ENCODE measurements at regions not wholly inside any gene's neighbourhood (a gene's known extent, or its start where the extent isn't known, plus 50 kb on each side); places are given as distances from the start of the nearest gene placed in this dataset.

- no peak for TF ChIP-seq EZH2phosphoT487 (IDR thresholded peaks at IDR 0.05; ENCODE audit: borderline replicate concordance, low read length)
- no peak for TF ChIP-seq CTCF (IDR thresholded peaks at IDR 0.05; ENCODE audit: low read depth, low read length, poor library complexity, severe bottlenecking)
- H3K9me2 ChIP-seq (replicated peaks; ENCODE audit: control insufficient read depth, low read length) = no peaks in the 10 kb centered on the region
- no peaks in the 10 kb centered on the region for H3K9me3 ChIP-seq (ENCODE audit: control insufficient read depth, insufficient read depth, low read length)
- no peaks in the 10 kb centered on the region for H3K27me3 ChIP-seq (ENCODE audit: control insufficient read depth, low read length)
- H3K36me3 ChIP-seq (ENCODE audit: control insufficient read depth, low read length) = no peaks in the 10 kb centered on the region
- no peaks in the 10 kb centered on the region for H3K79me2 ChIP-seq (ENCODE audit: control insufficient read depth, low read length)
- no peaks in the 10 kb centered on the region for H3K4me1 ChIP-seq (ENCODE audit: control insufficient read depth, low read length)
- H4K20me1 ChIP-seq (ENCODE audit: control insufficient read depth, insufficient read depth, low read depth, low read length) = no peaks in the 10 kb centered on the region
- H3F3A ChIP-seq (ENCODE audit: control insufficient read depth, insufficient read depth) = no peaks in the 10 kb centered on the region
- H3K4me2 ChIP-seq (ENCODE audit: low read length) = no peak overlapping the region
- no peak overlapping the region for H3K4me3 ChIP-seq (ENCODE audit: low read length)
- no peak overlapping the region for H3K27ac ChIP-seq (ENCODE audit: low read depth, low read length)
Measured at GRCh38 chr2:215537611-215538010, 101.7 kb upstream of the FN1 start.

GRCh38 chr2:215536510-215536909, 100.6 kb upstream of the FN1 start:
- Histone ChIP-seq H3K4me2 (ENCODE audit: low read length) (no peak overlapping the region), H3K79me2 (ENCODE audit: control insufficient read depth, low read length) (no peaks in the 10 kb centered on the region), H3K27me3 (ENCODE audit: control insufficient read depth, low read length) (no peaks in the 10 kb centered on the region), H3K9me3 (ENCODE audit: control insufficient read depth, insufficient read depth, low read length) (no peaks in the 10 kb centered on the region), H3K4me3 (ENCODE audit: low read length) (no peak overlapping the region), H3K36me3 (ENCODE audit: control insufficient read depth, low read length) (no peaks in the 10 kb centered on the region), H3F3A (ENCODE audit: control insufficient read depth, insufficient read depth) (no peaks in the 10 kb centered on the region), H4K20me1 (ENCODE audit: control insufficient read depth, insufficient read depth, low read depth, low read length) (no peaks in the 10 kb centered on the region), H3K4me1 (ENCODE audit: control insufficient read depth, low read length) (no peaks in the 10 kb centered on the region), H3K27ac (ENCODE audit: low read depth, low read length) (no peak overlapping the region), H3K9me2 (replicated peaks; ENCODE audit: control insufficient read depth, low read length) (no peaks in the 10 kb centered on the region)
- TF ChIP-seq EZH2phosphoT487 (IDR thresholded peaks at IDR 0.05; ENCODE audit: borderline replicate concordance, low read length) (no peak), CTCF (IDR thresholded peaks at IDR 0.05; ENCODE audit: low read depth, low read length, poor library complexity, severe bottlenecking) (no peak)

GRCh38 chr2:215535741-215536140, 99.9 kb upstream of the FN1 start:
- Histone ChIP-seq H3K27me3 (ENCODE audit: control insufficient read depth, low read length) (no peaks in the 10 kb centered on the region), H3F3A (ENCODE audit: control insufficient read depth, insufficient read depth) (no peaks in the 10 kb centered on the region), H4K20me1 (ENCODE audit: control insufficient read depth, insufficient read depth, low read depth, low read length) (no peaks in the 10 kb centered on the region), H3K9me3 (ENCODE audit: control insufficient read depth, insufficient read depth, low read length) (no peaks in the 10 kb centered on the region), H3K27ac (ENCODE audit: low read depth, low read length) (no peak overlapping the region), H3K9me2 (replicated peaks; ENCODE audit: control insufficient read depth, low read length) (no peaks in the 10 kb centered on the region), H3K4me1 (ENCODE audit: control insufficient read depth, low read length) (no peaks in the 10 kb centered on the region), H3K36me3 (ENCODE audit: control insufficient read depth, low read length) (no peaks in the 10 kb centered on the region), H3K4me3 (ENCODE audit: low read length) (no peak overlapping the region), H3K4me2 (ENCODE audit: low read length) (no peak overlapping the region), H3K79me2 (ENCODE audit: control insufficient read depth, low read length) (no peaks in the 10 kb centered on the region)
- TF ChIP-seq CTCF (IDR thresholded peaks at IDR 0.05; ENCODE audit: low read depth, low read length, poor library complexity, severe bottlenecking) = no peak
- TF ChIP-seq EZH2phosphoT487 (IDR thresholded peaks at IDR 0.05; ENCODE audit: borderline replicate concordance, low read length) = no peak

Data from DOHH2 (cell line).